ENCODE measurements at regions not wholly inside any gene's neighbourhood (a gene's known extent, or its start where the extent isn't known, plus 50 kb on each side); places are given as distances from the start of the nearest gene placed in this dataset.
"Not testable (repeated sequence)": the region's sequence is repeated elsewhere in the genome, so short reads cannot be mapped to it uniquely, and the experiment has no call there.

DNA sequence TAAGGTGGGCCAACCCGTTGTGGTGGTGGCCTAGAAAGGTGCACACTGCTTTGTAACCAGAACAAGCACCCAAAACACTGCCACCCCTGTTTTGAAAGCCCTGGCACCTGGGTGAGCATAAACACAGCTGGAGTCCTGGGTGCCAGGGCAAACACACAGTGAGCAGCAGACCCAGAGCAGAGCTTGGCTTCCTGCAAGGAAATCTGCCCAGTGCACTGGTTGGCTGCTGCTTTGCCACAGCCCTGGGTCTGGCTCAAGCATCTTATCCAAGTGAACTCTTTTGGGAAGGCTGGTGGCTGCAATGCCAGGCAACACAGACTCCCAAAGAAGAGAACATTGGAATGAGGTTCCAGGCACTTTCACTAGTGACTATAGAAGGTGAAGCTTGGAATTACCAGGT, 145.5 kb upstream of the PDE1C start:
- intact Hi-C loops (cut with DNase I), result no loop called here
- no peak overlapping the region for H3K4me3 ChIP-seq
- TF ChIP-seq, protein P1, sequence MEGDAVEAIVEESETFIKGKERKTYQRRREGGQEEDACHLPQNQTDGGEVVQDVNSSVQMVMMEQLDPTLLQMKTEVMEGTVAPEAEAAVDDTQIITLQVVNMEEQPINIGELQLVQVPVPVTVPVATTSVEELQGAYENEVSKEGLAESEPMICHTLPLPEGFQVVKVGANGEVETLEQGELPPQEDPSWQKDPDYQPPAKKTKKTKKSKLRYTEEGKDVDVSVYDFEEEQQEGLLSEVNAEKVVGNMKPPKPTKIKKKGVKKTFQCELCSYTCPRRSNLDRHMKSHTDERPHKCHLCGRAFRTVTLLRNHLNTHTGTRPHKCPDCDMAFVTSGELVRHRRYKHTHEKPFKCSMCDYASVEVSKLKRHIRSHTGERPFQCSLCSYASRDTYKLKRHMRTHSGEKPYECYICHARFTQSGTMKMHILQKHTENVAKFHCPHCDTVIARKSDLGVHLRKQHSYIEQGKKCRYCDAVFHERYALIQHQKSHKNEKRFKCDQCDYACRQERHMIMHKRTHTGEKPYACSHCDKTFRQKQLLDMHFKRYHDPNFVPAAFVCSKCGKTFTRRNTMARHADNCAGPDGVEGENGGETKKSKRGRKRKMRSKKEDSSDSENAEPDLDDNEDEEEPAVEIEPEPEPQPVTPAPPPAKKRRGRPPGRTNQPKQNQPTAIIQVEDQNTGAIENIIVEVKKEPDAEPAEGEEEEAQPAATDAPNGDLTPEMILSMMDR (IDR thresholded peaks at IDR 0.05), result no peak
- no peak for DNase-seq (ENCODE audit: low spot score in 2 of 2)
- no peaks in the 10 kb centered on the region for H3K36me3 ChIP-seq
- no peaks in the 10 kb centered on the region for H3K9me3 ChIP-seq
- no peak overlapping the region for H3K27ac ChIP-seq
- H3K27me3 ChIP-seq, result no peaks in the 10 kb centered on the region
- H3K4me1 ChIP-seq, result no peaks in the 10 kb centered on the region

DNA sequence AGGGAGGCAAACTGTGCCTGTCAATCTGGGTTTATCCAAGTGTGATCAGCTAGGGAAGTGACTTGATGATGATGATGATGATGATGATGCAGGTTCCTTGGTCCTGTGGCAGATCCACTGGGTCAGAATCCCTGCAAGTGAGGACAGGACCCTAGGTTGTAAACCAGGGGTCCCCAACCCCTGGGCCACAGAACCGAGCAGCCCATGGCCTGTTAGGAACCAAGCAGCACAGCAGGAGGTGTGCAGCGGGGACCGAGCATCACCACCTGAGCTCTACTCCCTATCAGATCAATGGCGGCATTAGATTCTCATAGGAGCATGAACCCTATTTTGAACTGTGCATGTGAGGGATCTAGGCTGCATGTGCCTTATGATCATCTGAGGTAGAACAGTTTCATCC, 144.7 kb upstream of the PDE1C start:
- no peaks in the 10 kb centered on the region for H3K27me3 ChIP-seq
- H3K27ac ChIP-seq, result no peak overlapping the region
- H3K9me3 ChIP-seq, result no peaks in the 10 kb centered on the region
- no peak for DNase-seq (ENCODE audit: low spot score in 2 of 2)
- intact Hi-C loops (cut with DNase I), result no loop called here
- TF ChIP-seq, protein P1 (IDR thresholded peaks at IDR 0.05), result no peak
- no peaks in the 10 kb centered on the region for H3K4me1 ChIP-seq
- H3K4me3 ChIP-seq, result no peak overlapping the region
- no peaks in the 10 kb centered on the region for H3K36me3 ChIP-seq

DNA sequence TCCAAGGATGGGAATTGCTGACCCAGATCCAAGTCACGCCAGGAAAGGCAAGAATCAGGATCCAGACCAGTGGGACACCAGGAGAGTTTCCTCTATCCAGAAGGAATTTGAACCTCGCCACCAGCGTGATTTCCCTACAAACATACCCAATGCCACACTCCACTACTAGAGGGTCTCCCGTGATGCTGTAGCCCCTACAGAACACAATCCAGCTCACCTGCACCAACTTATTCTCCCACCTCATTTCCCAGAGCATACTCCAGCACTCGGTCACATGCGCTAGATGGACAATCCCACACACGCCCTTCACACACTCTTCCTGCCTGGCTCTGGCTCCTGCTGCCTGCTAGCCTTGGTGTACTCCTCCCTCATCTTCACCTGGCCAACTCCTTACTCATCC, 142.1 kb upstream of the PDE1C start:
- Histone ChIP-seq H3K27me3 (no peaks in the 10 kb centered on the region), H3K4me3 (no peak overlapping the region), H3K27ac (no peak overlapping the region), H3K9me3 (no peaks in the 10 kb centered on the region), H3K4me1 (no peaks in the 10 kb centered on the region), H3K36me3 (no peaks in the 10 kb centered on the region)
- intact Hi-C loops (cut with DNase I), result no loop called here
- DNase-seq (ENCODE audit: low spot score in 2 of 2), result no peak
- TF ChIP-seq, protein P1 (IDR thresholded peaks at IDR 0.05), result no peak

DNA sequence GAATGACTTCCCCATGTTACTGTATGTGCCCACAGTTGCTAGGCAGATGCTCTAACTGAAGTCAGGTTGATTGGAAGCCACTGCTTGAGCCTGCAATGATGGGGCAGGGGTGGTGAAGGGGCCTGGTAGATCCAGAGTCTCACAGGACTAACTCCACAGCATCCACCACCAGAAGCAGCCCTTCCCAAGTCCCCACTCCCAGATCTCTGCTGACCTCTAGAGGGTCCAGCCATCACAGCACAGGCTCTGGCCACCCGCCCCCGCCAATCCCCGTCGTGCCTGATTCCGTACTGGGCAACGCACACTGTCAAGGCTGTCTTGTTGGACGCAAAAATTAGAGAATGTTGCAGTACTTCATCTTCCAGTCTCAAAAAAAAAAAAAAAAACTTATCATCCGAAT, 136.8 kb upstream of the PDE1C start:
- Histone ChIP-seq H3K4me1 (no peaks in the 10 kb centered on the region), H3K36me3 (no peaks in the 10 kb centered on the region), H3K27me3 (no peaks in the 10 kb centered on the region), H3K4me3 (no peak overlapping the region), H3K27ac (no peak overlapping the region), H3K9me3 (no peaks in the 10 kb centered on the region)
- TF ChIP-seq, protein P1 (IDR thresholded peaks at IDR 0.05), result peak in 1 of 3 experiments; percentile 9
- DNase-seq (ENCODE audit: low spot score in 2 of 2), result no peak
- intact Hi-C loops (cut with DNase I), result no loop called here

DNA sequence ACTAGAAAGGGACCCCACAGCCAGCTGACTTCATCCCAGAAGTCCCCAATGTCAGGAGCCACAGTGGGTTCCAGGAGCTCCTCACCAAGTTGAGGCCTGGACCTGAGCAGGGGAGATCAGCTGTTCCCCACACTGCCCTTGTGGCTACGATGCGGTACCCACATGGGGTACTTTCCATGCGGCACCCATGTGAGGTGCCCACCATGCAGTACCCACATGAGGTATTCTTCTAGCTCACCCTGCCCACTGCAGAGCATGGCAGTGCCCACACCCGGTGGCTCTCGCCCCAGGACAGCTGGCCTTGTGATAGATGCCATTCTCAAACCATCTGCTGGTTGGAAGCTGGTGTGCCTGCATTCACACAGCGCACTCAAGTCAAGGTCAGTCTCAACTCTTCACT, 136.3 kb upstream of the PDE1C start:
- TF ChIP-seq, protein P1 (IDR thresholded peaks at IDR 0.05), result no peak
- Histone ChIP-seq H3K4me3 (no peak overlapping the region), H3K9me3 (no peaks in the 10 kb centered on the region), H3K36me3 (no peaks in the 10 kb centered on the region), H3K4me1 (no peaks in the 10 kb centered on the region), H3K27ac (no peak overlapping the region), H3K27me3 (no peaks in the 10 kb centered on the region)
- no peak for DNase-seq (ENCODE audit: low spot score in 2 of 2)
- intact Hi-C loops (cut with DNase I), result no loop called here

DNA sequence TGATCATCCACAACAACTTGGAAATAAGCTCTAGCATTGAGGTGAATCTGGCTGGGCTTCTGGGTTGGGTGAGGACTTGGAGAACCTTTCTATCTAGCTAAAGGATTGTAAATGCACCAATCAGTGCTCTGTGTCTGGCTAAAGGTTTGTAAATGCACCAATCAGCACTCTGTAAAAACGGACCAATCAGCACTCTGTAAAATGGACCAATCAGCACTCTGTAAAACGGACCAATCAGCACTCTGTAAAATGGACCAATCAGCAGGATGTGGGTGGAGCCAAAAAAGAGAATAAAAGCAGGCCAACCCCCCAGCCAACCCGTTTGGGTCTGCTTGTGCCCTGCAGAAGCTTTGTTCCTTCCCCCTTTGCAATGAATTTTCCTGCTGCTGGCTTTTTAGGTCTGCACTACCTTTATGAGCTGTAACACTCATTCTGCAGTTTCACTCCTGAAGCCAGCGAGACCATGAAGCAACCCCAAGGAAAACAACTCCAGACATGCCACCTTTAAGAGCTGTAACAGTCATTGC, 135.2 kb upstream of the PDE1C start:
- H3K36me3 ChIP-seq; intact Hi-C loops (cut with DNase I); H3K9me3 ChIP-seq; H3K4me1 ChIP-seq; H3K4me3 ChIP-seq; H3K27ac ChIP-seq; DNase-seq (ENCODE audit: low spot score in 2 of 2); H3K27me3 ChIP-seq: not testable (repeated sequence)
